ENCODE measurements at regions not wholly inside any gene's neighbourhood (a gene's known extent, or its start where the extent isn't known, plus 50 kb on each side); places are given as distances from the start of the nearest gene placed in this dataset.

GRCh38 chr14:82398256-82398655, 864.6 kb upstream of the SEL1L start:
- TF ChIP-seq CTCF (conservative IDR thresholded peaks at IDR 0.05; ENCODE audit: low read length), result no peak
- TF ChIP-seq EZH2phosphoT487 (IDR thresholded peaks at IDR 0.05; ENCODE audit: borderline replicate concordance, low read depth, low read length), result no peak

All from OCI-LY7 (cell line).